Lower lobe of right lung (tissue), 2 donors: ENCODE measurements at regions not wholly inside any gene's neighbourhood (a gene's known extent, or its start where the extent isn't known, plus 50 kb on each side); places are given as distances from the start of the nearest gene placed in this dataset.

Experiments
- ATAC-seq, 2 donors: fragments of 200-7000 bp; cut with Tn5 transposase; one replicate each; pipeline ENCODE4 v1.9.1; 2020 to 2022; ENCODE audit warnings: mild to moderate bottlenecking in 2 of 2, moderate library complexity in 2 of 2
- DNase-seq: peaks from one replicate; pipeline ENCODE4 v3.0.0-alpha.2; 2020
- H3K27ac ChIP-seq: fragments of 200-600 bp; one replicate; pipeline ENCODE4 v1.8.0; 2022
- H3K27me3 ChIP-seq: fragments of 200-600 bp; one replicate; pipeline ENCODE4 v1.8.0; 2022; ENCODE audit warnings: low read depth
- H3K36me3 ChIP-seq: fragments of 200-600 bp; one replicate; pipeline ENCODE4 v1.8.0; 2022; ENCODE audit warnings: mild to moderate bottlenecking
- H3K4me1 ChIP-seq: fragments of 200-600 bp; one replicate; pipeline ENCODE4 v1.8.0; 2022
- H3K4me3 ChIP-seq: fragments of 200-600 bp; one replicate; pipeline ENCODE4 v1.8.0; 2022; ENCODE audit warnings: mild to moderate bottlenecking
- H3K9me3 ChIP-seq: fragments of 200-600 bp; one replicate; pipeline ENCODE4 v1.8.0; 2022
- intact Hi-C: fragments of 100-400 bp; cut with DNase I; formaldehyde crosslinking; loops from one replicate; pipeline ENCODE4 v1.11.0; 2022
- TF ChIP-seq, protein P1 (sequence below): fragments of 200-600 bp; IDR thresholded peaks from one replicate; pipeline ENCODE4 v1.8.0; 2022; ENCODE audit warnings: antibody characterized with exemption, mild to moderate bottlenecking
- donor health status: DM: no; HTN: yes; CAD: no; lungs with severe emphysema.

DNA sequence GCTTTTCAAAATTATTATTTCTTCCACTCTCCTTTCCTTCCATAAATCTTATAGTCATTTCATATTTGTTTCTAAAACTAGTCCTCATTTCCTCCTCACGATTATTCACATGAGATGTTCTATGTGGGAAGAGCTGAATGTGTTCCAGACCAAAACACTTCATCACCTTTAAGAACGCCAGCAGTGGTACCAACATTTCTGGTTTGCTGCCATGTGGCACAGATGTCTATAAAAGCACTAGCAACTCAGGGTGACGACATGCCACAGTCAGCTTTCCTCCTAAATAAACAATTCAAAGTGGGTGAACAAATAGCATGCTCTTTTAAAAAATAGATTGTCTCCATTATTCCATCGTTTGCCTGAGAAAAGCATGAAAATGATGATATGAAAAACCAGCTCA, 1217.8 kb upstream of the ADGRL2 start:
- H3K27me3 ChIP-seq: no peaks in the 10 kb centered on the region
- intact Hi-C loops: no loop called here
- no peak overlapping the region for H3K4me3 ChIP-seq
- H3K9me3 ChIP-seq: no peaks in the 10 kb centered on the region
- no peak for ATAC-seq
- no peak for DNase-seq
- no peak overlapping the region for H3K27ac ChIP-seq
- no peaks in the 10 kb centered on the region for H3K36me3 ChIP-seq
- TF ChIP-seq, protein P1, sequence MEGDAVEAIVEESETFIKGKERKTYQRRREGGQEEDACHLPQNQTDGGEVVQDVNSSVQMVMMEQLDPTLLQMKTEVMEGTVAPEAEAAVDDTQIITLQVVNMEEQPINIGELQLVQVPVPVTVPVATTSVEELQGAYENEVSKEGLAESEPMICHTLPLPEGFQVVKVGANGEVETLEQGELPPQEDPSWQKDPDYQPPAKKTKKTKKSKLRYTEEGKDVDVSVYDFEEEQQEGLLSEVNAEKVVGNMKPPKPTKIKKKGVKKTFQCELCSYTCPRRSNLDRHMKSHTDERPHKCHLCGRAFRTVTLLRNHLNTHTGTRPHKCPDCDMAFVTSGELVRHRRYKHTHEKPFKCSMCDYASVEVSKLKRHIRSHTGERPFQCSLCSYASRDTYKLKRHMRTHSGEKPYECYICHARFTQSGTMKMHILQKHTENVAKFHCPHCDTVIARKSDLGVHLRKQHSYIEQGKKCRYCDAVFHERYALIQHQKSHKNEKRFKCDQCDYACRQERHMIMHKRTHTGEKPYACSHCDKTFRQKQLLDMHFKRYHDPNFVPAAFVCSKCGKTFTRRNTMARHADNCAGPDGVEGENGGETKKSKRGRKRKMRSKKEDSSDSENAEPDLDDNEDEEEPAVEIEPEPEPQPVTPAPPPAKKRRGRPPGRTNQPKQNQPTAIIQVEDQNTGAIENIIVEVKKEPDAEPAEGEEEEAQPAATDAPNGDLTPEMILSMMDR: no peak
- H3K4me1 ChIP-seq: no peaks in the 10 kb centered on the region

DNA sequence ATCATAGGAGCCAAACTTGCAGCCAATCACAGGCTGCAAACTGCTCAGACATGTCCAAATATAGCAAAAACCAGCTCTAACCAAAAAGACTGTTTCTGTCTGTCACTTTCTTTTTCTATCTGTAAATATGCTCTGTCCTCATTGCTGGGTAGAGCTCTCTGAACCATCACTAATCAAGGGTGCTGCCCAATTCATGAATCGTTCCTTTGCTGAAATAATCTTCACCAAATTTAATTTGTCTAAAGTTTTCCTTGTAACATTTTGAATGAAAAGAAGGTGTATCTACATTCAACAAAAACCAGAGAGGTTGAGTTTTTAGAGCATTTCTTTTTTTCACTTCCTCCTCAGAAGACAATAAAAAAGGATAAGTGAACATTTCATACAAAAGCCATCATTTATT, 1221.7 kb upstream of the ADGRL2 start:
- no peak for ATAC-seq

DNA sequence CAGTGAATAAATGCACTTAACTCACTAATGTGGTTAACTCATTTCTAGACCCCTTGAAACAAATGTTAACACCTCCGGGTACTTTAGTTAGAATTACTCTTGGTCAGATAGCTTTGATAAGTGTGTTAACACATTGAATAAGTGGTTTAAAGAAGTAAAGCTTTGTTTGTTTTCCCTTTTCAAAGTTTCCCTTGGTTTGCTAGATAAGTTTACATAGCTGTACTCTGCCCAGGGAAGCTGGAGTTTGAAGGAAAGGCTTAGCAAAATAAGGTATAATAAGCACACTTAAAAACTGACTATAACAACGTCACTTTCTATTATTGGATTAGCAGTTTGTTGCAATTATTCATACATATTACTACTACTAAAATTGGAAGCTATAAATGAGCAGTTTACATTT, 1233.9 kb upstream of the ADGRL2 start:
- ATAC-seq: peak; percentile 41 to 65
- Histone ChIP-seq H3K36me3 (no peaks in the 10 kb centered on the region), H3K27me3 (no peaks in the 10 kb centered on the region), H3K27ac (no peak overlapping the region), H3K9me3 (no peaks in the 10 kb centered on the region), H3K4me1 (no peaks in the 10 kb centered on the region), H3K4me3 (no peak overlapping the region)
- TF ChIP-seq, protein P1: no peak
- intact Hi-C loops: no loop called here
- DNase-seq: no peak

More for the DNA sequence above, 1221.7 kb upstream of the ADGRL2 start:
- H3K36me3 ChIP-seq: no peaks in the 10 kb centered on the region
- H3K4me1 ChIP-seq: no peaks in the 10 kb centered on the region
- TF ChIP-seq, protein P1: no peak
- intact Hi-C loops: no loop called here
- no peak overlapping the region for H3K27ac ChIP-seq
- no peaks in the 10 kb centered on the region for H3K9me3 ChIP-seq
- DNase-seq: no peak
- H3K27me3 ChIP-seq: no peaks in the 10 kb centered on the region
- H3K4me3 ChIP-seq: no peak overlapping the region

DNA sequence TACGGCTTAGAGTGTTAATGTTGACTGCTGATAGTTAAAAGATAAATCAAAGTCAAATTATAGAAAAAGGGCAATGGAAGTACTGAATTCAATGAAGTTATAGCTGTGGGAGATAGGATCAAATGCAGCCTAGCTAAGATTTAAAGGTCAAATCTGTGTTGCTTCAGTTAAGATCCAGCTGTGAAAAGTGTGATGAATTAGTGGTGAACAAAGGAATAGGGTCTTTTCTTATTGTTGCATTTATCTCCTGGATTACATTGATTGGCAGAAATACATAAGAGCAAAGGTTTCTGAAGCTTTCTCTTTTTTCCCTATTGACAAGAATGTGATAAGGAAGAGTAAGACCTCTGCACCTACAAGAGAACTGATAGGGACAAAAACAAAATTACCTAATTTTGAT, 1234.6 kb upstream of the ADGRL2 start:
- intact Hi-C loops: no loop called here
- no peaks in the 10 kb centered on the region for H3K9me3 ChIP-seq
- H3K27ac ChIP-seq: no peak overlapping the region
- H3K4me1 ChIP-seq: no peaks in the 10 kb centered on the region
- TF ChIP-seq, protein P1: no peak
- DNase-seq (no peak), ATAC-seq (no peak)
- H3K4me3 ChIP-seq: no peak overlapping the region
- no peaks in the 10 kb centered on the region for H3K36me3 ChIP-seq
- no peaks in the 10 kb centered on the region for H3K27me3 ChIP-seq

DNA sequence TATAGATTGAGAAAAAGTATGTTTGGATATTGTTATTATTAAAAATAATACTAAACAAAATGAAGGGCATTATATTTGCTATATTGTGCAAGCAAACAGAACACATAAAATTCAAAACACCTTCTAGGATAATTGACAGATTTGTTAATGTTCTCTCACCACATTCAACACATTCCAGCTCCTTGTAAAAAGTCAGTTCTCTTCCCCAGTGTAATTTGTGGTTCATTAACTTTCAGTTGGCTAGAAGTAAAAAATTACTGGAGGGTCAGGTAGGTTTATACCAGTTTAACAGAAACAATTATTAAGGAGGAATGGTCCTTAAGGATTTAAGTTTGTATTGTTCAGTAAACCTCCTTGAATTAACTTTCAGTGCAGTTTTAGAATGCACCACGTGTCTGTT, 1235.3 kb upstream of the ADGRL2 start:
- Histone ChIP-seq H3K4me1 (no peaks in the 10 kb centered on the region), H3K27ac (no peak overlapping the region), H3K9me3 (no peaks in the 10 kb centered on the region), H3K27me3 (no peaks in the 10 kb centered on the region), H3K36me3 (no peaks in the 10 kb centered on the region), H3K4me3 (no peak overlapping the region)
- intact Hi-C loops: no loop called here
- DNase-seq (no peak), ATAC-seq (no peak)
- TF ChIP-seq, protein P1: no peak

DNA sequence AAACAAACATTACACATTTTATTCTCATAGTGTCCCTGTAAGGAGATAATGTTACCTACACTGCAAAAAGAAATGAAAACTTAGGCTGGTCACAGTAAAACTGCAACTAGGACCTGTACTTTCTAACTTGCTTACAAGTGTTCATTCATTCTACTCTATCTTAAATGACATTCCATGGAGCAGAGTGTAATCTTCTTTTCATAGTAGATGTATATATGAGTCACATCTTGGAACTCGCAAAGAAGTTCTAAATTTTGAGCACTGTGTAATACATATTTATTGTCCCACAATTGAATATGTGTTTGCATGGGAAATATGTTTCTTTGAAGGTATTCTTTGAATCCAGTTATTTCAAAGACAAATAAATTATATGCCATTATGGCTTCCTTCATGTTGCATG, 1258.5 kb upstream of the ADGRL2 start:
- intact Hi-C loops: no loop called here
- DNase-seq (no peak), ATAC-seq (no peak)
- H3K9me3 ChIP-seq: no peaks in the 10 kb centered on the region
- no peaks in the 10 kb centered on the region for H3K36me3 ChIP-seq
- H3K4me1 ChIP-seq: no peaks in the 10 kb centered on the region
- TF ChIP-seq, protein P1: no peak
- H3K27me3 ChIP-seq: no peaks in the 10 kb centered on the region
- no peak overlapping the region for H3K4me3 ChIP-seq
- no peak overlapping the region for H3K27ac ChIP-seq
